Nephron (organoid): ENCODE measurements at regions not wholly inside any gene's neighbourhood (a gene's known extent, or its start where the extent isn't known, plus 50 kb on each side); places are given as distances from the start of the nearest gene placed in this dataset.

Experiments used
- H3K27ac Mint-ChIP-seq, 3 experiments: 2 replicates each; pipeline ENCODE4 v1.8.0; 2020; ENCODE audit warnings: mixed read lengths in 3 of 3, mild to moderate bottlenecking in 2 of 3, moderate library complexity in 1 of 3
- H3K27me3 Mint-ChIP-seq: 2 replicates; pipeline ENCODE4 v1.8.0; 2021; ENCODE audit warnings: low read depth, mild to moderate bottlenecking, moderate library complexity, mixed read lengths
- H3K36me3 Mint-ChIP-seq: 2 replicates; pipeline ENCODE4 v1.8.0; 2020; ENCODE audit warnings: low read depth, mixed read lengths
- H3K4me1 Mint-ChIP-seq: 2 replicates; pipeline ENCODE4 v1.8.0; 2020; ENCODE audit warnings: mixed read lengths
- H3K4me3 Mint-ChIP-seq, 3 experiments: 2 replicates each; pipeline ENCODE4 v1.8.0; 2020; ENCODE audit warnings: mild to moderate bottlenecking in 3 of 3, mixed read lengths in 3 of 3, moderate library complexity in 2 of 3
- H3K9me3 Mint-ChIP-seq: 2 replicates; pipeline ENCODE4 v1.8.0; 2020; ENCODE audit warnings: mixed read lengths
- CTCF ChIP-seq, 3 experiments: fragments of 200-600 bp; sonication (generic); IDR thresholded peaks; one replicate each; pipeline ENCODE4 v1.5.0; 2021; ENCODE audit warnings: antibody characterized with exemption in 3 of 3; ENCODE audit not compliant: unreplicated experiment in 3 of 3

DNA sequence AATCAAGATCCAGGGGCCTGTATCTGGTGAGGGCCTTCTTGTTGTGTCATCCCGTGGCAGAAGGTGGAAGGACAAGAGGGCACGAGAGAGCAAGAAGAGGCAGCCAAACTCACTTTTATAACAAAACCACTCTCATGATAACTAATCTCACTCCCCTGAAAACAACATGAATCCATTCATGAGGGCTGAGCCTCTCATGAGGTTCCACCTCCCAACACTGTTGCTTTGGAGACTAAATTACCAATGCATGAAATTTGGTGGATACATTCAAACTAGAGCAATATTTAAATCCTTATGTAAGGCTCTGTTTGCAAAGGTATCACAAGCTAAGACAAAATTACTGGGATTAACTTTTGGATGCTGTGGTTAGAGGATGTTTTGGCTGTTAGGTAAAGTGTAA lies 470.1 kb upstream of the NOVA1 start:
- no peak for TF ChIP-seq CTCF (IDR thresholded peaks at IDR 0.05; ENCODE audit: unreplicated experiment in 3 of 3)
- Mint-ChIP-seq H3K9me3 (no peaks in the 10 kb centered on the region), H3K27ac (no peak overlapping the region), H3K4me3 (no peak overlapping the region), H3K4me1 (no peaks in the 10 kb centered on the region), H3K27me3 (no peaks in the 10 kb centered on the region), H3K36me3 (no peaks in the 10 kb centered on the region)

- peaks cover 13% of the 10 kb centered on the region for H3K4me1 Mint-ChIP-seq
- H3K27ac Mint-ChIP-seq = no peak overlapping the region
- H3K27me3 Mint-ChIP-seq = no peaks in the 10 kb centered on the region
- H3K9me3 Mint-ChIP-seq = no peaks in the 10 kb centered on the region
- H3K36me3 Mint-ChIP-seq = no peaks in the 10 kb centered on the region
- TF ChIP-seq CTCF (IDR thresholded peaks at IDR 0.05; ENCODE audit: unreplicated experiment in 3 of 3) = no peak
- H3K4me3 Mint-ChIP-seq = no peak overlapping the region
Measured at GRCh38 chr14:27072589-27072988, 474.8 kb upstream of the NOVA1 start.

GRCh38 chr14:27075503-27075902 lies 477.7 kb upstream of the NOVA1 start:
- no peak overlapping the region for H3K27ac Mint-ChIP-seq
- H3K4me3 Mint-ChIP-seq = no peak overlapping the region
- H3K27me3 Mint-ChIP-seq = no peaks in the 10 kb centered on the region
- TF ChIP-seq CTCF (IDR thresholded peaks at IDR 0.05; ENCODE audit: unreplicated experiment in 3 of 3) = no peak
- H3K9me3 Mint-ChIP-seq = no peaks in the 10 kb centered on the region
- H3K4me1 Mint-ChIP-seq = peaks cover 29% of the 10 kb centered on the region
- H3K36me3 Mint-ChIP-seq = no peaks in the 10 kb centered on the region

GRCh38 chr14:27077214-27077613 lies 479.4 kb upstream of the NOVA1 start:
- H3K27ac Mint-ChIP-seq = peak overlapping the region in 1 of 3 experiments; percentile 53
- H3K4me3 Mint-ChIP-seq = no peak overlapping the region
- no peaks in the 10 kb centered on the region for H3K27me3 Mint-ChIP-seq
- H3K9me3 Mint-ChIP-seq = no peaks in the 10 kb centered on the region
- H3K4me1 Mint-ChIP-seq = peaks cover 29% of the 10 kb centered on the region
- TF ChIP-seq CTCF (IDR thresholded peaks at IDR 0.05; ENCODE audit: unreplicated experiment in 3 of 3) = no peak
- H3K36me3 Mint-ChIP-seq = no peaks in the 10 kb centered on the region

GRCh38 chr14:27077710-27078109 lies 479.9 kb upstream of the NOVA1 start:
- H3K36me3 Mint-ChIP-seq = no peaks in the 10 kb centered on the region
- no peak for TF ChIP-seq CTCF (IDR thresholded peaks at IDR 0.05; ENCODE audit: unreplicated experiment in 3 of 3)
- H3K9me3 Mint-ChIP-seq = no peaks in the 10 kb centered on the region
- H3K4me3 Mint-ChIP-seq = no peak overlapping the region
- H3K27me3 Mint-ChIP-seq = no peaks in the 10 kb centered on the region
- H3K4me1 Mint-ChIP-seq = peaks cover 29% of the 10 kb centered on the region
- H3K27ac Mint-ChIP-seq = peak overlapping the region in 2 of 3 experiments; percentile 15 to 64

GRCh38 chr14:27078191-27078590 lies 480.4 kb upstream of the NOVA1 start:
- Mint-ChIP-seq H3K4me1 (peaks cover 29% of the 10 kb centered on the region), H3K9me3 (no peaks in the 10 kb centered on the region), H3K4me3 (peak overlapping the region in 1 of 3 experiments; percentile 4), H3K36me3 (no peaks in the 10 kb centered on the region), H3K27ac (peak overlapping the region; percentile 15 to 64 (median 49)), H3K27me3 (no peaks in the 10 kb centered on the region)
- no peak for TF ChIP-seq CTCF (IDR thresholded peaks at IDR 0.05; ENCODE audit: unreplicated experiment in 3 of 3)
